ENCODE measurements at regions not wholly inside any gene's neighbourhood (a gene's known extent, or its start where the extent isn't known, plus 50 kb on each side); places are given as distances from the start of the nearest gene placed in this dataset.

- Histone ChIP-seq H3K27ac (ENCODE audit: low read length) (no peak overlapping the region), H3K36me3 (ENCODE audit: insufficient read depth, low read length) (no peaks in the 10 kb centered on the region), H3K9ac (ENCODE audit: low read length) (no peak overlapping the region), H4K20me1 (ENCODE audit: insufficient read depth) (no peaks in the 10 kb centered on the region), H3F3A (ENCODE audit: insufficient read depth, low read length, poor library complexity, severe bottlenecking) (no peaks in the 10 kb centered on the region), H3K79me2 (replicated peaks; ENCODE audit: insufficient read depth, low read length) (no peaks in the 10 kb centered on the region), H3K9me3 (ENCODE audit: low read length) (no peaks in the 10 kb centered on the region), H2AFZ (ENCODE audit: low read depth, low read length) (no peak overlapping the region), H3K9me2 (ENCODE audit: insufficient read depth, low read length) (no peaks in the 10 kb centered on the region), H3K27me3 (ENCODE audit: insufficient read depth, low read depth, low read length) (no peaks in the 10 kb centered on the region), H3K4me2 (ENCODE audit: low read length) (no peak overlapping the region), H3K4me3 (ENCODE audit: low read length) (no peak overlapping the region)
- TF ChIP-seq EP300 (conservative IDR thresholded peaks at IDR 0.05; ENCODE audit: poor library complexity, severe bottlenecking) (no peak), MXI1 (conservative IDR thresholded peaks at IDR 0.05; ENCODE audit: poor library complexity, severe bottlenecking) (no peak), POLR2AphosphoS5 (IDR thresholded peaks at IDR 0.05) (no peak), EZH2 (IDR thresholded peaks at IDR 0.05; ENCODE audit: borderline replicate concordance, insufficient read depth, low read length, poor library complexity, severe bottlenecking) (no peak), RAD21 (conservative IDR thresholded peaks at IDR 0.05) (no peak), SMC3 (conservative IDR thresholded peaks at IDR 0.05; ENCODE audit: poor library complexity) (no peak), REST (IDR thresholded peaks at IDR 0.05; ENCODE audit: borderline replicate concordance) (no peak), CTCF (IDR thresholded peaks at IDR 0.05; ENCODE audit: poor library complexity, severe bottlenecking) (no peak), TAF1 (IDR thresholded peaks at IDR 0.05; ENCODE audit: low read depth) (no peak)
Observed at GRCh38 chr6:124887872-124888580, 74.2 kb upstream of the RNF217 start.

GRCh38 chr6:124888581-124889371 lies 73.5 kb upstream of the RNF217 start:
- no peak overlapping the region for H2AFZ ChIP-seq (ENCODE audit: low read depth, low read length)
- no peaks in the 10 kb centered on the region for H3K9me2 ChIP-seq (ENCODE audit: insufficient read depth, low read length)
- TF ChIP-seq EZH2 (IDR thresholded peaks at IDR 0.05; ENCODE audit: borderline replicate concordance, insufficient read depth, low read length, poor library complexity, severe bottlenecking) (no peak), MXI1 (conservative IDR thresholded peaks at IDR 0.05; ENCODE audit: poor library complexity, severe bottlenecking) (no peak)
- H3K4me2 ChIP-seq (ENCODE audit: low read length) = no peak overlapping the region
- H3K36me3 ChIP-seq (ENCODE audit: insufficient read depth, low read length) = no peaks in the 10 kb centered on the region
- no peak overlapping the region for H3K9ac ChIP-seq (ENCODE audit: low read length)
- H3K79me2 ChIP-seq (replicated peaks; ENCODE audit: insufficient read depth, low read length) = no peaks in the 10 kb centered on the region
- H3K4me3 ChIP-seq (ENCODE audit: low read length) = no peak overlapping the region
- H3K27ac ChIP-seq (ENCODE audit: low read length) = no peak overlapping the region
- no peaks in the 10 kb centered on the region for H4K20me1 ChIP-seq (ENCODE audit: insufficient read depth)
- H3K9me3 ChIP-seq (ENCODE audit: low read length) = no peaks in the 10 kb centered on the region
- no peaks in the 10 kb centered on the region for H3K27me3 ChIP-seq (ENCODE audit: insufficient read depth, low read depth, low read length)
- no peaks in the 10 kb centered on the region for H3F3A ChIP-seq (ENCODE audit: insufficient read depth, low read length, poor library complexity, severe bottlenecking)

All from neural cell (in vitro differentiated cells).